GM19043 (cell line): ENCODE measurements at regions not wholly inside any gene's neighbourhood (a gene's known extent, or its start where the extent isn't known, plus 50 kb on each side); places are given as distances from the start of the nearest gene placed in this dataset.

Source experiments
- ATAC-seq: cut with Tn5 transposase; IDR thresholded peaks from one replicate; pipeline ENCODE4 v1.9.1; 2021; ENCODE audit warnings: low read depth; ENCODE audit not compliant: unreplicated experiment

DNA sequence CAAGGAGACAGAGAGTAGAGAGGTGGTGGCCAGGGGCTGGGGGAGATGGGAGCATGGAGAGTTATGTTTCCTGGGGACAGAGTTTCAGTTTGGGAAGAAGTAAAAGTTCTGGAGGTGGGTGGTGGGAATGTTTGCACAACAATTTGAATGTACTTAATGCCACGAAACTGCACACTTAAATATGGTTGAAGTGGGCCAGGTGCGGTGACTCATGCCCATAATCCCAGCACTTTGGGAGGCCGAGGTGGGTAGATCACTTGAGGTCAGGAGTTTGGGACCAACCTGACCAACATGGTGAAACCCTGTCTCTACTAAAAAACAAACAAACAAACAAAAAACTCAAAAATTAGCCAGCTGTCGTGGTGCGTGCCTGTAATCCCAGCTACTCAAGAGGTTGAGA, 137.2 kb downstream of the PFKFB3 start:
- no peak for ATAC-seq

DNA sequence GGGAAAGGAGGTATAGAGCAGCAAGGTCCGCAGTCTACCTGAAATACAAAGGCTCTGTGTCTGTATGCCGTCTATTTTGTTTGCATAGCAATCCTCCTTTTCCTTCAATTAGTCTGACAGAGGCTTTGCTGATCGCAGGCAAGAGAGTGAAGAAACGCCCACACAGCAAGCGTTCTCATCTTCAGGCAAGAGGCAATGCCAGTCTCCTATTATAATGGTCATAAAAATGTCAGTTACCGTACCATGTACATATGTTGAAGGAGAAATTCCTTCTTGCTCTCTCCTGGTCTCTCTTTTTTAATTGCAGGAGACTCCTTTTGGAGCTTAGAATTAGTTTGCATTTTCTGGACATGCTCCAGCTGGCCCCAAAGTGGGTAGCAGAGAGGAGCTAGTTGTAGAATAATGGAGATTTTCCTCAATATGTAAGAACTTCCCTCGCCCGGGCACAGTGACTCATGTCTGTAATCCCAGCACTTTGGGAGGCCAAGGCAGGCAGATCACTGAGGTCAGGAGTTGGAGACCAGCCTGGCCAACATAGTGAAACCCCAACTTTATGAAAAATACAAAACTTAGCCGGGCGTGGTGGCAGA, 139.5 kb downstream of the PFKFB3 start:
- ATAC-seq: no peak

DNA sequence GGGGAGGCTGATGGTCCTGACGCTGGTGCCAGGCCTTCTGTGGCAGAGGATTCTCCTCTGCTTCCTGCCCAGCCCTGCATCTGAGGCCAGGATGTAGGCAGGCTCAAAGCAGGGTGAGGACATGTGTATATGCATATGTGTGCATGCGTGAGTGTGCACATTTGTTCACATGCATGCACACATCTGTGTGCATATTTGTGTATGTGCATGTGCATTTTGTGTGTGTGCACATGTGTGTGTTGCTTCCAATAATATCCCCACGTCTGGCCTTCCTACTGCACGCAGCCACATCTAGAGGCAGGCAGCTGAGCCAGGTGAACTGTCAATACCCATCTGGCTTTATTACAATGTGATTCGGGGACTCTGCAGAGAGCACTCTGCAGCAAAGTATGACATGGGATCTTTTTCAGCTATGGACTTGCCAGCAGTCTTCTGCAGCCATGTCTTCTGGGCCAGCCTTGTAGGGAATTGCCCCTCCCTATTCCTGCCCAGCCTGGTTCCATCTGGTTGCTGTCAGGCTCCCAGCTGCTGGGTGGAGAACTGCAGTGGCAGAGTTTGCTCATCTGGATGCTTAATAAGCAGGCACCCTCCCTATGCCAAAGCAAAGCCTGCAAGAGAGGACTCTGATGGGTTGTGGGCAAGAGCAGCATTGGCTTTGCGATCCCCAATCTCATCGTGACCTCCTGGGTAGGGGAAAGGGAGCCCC, 140.7 kb downstream of the PFKFB3 start:
- no peak for ATAC-seq

DNA sequence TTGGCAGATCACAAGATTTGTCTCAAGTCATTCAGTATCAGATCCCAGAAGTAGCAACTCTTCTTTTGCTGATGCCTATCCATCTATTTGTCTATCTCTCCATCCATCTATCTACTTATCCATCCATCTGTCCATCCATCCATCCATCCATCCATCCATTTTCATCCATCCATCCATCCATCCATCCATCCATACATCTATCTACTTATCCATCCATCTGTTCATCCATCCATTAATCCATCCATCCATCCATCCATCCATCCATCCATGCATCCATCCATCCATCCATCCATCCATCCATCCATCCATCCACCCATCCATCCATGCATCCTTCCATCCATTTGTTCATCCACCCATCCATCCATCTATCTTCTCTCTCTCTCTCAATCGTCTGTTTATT, 142.7 kb downstream of the PFKFB3 start:
- ATAC-seq: no peak

DNA sequence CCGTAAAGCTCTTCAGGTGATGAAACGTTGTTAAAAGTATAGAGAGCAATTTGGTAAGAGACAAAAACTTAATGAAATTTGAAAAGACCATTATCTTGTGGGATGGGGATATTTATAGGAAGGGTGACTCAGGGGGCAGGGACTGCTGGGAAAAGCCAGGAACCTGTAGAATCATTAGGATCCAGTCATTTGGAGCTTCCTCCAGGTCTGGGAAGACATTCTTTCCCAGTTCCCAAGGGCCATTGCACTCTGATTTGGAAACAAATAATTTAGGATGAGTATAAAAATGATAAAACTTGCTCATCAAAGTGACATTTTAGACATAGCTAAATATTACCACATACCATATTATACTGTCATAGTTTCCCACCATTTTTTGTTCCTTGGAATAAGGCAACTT, 143.9 kb downstream of the PFKFB3 start:
- no peak for ATAC-seq

DNA sequence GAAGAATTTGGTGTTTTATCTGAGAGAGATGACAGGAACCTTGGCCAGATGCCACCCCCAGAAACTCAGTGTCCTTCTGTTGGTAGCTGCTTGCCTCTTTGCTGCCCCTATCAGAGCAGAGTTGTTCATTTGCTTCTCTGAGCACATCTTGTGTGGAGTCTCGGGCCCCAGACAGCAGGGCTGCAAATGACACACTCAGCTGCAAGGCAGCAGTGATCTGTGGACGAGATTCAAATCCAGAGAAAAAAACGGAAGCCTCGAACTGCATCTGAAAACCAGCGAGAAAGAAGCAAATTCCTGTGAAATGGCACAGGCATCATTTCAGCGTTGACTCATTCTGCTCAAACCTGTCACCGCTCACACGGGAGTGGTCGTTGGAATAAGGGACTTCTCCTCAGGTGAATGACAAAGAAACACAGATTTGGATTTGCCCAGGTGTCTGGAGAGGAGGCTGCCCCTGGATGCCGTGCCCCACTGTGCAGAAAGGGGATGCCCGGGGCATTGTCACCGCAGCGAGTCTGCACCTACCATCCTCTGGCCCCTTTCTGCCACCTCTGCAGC, 144.7 kb downstream of the PFKFB3 start:
- peak; percentile 7 for ATAC-seq

DNA sequence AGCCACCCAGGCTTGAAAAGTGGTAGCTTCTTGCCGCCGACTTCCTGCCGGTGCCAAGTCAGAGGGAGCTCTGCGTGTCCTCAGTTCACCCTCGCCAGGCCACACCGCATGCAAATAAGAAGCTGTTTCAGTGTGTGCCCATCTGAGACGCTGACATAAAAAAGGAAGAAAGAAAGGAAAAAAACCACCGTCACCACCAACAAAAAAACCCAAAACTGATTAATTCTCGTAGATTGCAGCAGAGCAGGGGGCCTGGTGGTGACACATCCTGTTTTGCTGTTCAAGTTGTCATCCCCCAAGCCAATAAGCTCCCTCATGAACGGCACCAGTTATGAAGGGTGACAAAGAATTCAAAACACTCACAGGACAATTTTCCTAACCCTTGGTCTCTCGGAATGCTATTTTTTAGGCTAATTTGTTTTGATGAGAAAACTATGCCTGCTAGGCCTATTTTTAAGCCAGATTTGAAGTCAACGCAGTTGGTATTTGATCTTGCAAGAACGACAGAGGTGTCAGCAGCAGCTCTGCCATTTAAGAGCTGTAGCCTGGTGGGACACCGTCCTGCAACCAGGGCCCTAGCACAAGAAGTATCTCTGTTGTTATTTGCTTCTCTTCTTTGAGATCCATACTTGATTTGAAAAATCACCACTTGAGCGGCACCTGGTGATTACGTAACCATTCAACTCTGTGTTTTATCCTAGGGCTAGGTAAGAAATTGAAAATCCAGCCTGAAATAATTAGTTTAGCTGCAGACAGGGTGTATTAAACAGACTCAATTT, 145.6 kb downstream of the PFKFB3 start:
- peak; percentile 84 for ATAC-seq

DNA sequence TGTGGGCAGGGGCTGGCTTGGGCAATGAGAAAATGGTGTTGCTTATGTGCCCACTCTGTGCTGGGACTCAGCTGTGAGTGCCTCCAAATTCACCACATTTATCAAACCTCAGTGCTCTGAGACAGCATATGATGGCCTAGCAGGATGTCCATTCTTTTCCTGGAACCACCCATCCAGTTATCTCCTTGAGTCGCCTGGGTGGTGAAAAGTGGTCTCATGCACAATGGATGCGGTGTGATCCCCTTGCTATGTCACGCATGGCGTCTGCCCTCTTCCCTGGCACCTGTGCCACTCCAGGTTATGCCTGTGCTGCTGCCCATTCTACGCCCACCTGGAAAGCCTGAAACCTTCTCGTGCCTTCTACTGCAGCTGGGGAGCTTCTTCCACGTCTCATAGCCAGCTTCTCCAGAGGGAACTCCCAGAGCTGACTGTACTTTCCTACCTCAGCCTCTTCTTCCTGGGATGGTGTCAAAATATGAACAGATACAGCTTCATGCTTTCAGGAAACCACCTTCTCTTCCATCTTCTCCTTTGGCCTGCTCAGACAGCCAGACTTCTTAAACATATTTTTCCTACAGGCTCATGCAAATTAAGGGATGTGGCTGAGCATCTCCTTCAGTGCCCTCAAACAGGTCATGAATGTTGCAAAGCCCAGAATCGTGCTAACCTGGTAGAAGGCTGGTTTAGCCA, 147.3 kb downstream of the PFKFB3 start:
- ATAC-seq: no peak

DNA sequence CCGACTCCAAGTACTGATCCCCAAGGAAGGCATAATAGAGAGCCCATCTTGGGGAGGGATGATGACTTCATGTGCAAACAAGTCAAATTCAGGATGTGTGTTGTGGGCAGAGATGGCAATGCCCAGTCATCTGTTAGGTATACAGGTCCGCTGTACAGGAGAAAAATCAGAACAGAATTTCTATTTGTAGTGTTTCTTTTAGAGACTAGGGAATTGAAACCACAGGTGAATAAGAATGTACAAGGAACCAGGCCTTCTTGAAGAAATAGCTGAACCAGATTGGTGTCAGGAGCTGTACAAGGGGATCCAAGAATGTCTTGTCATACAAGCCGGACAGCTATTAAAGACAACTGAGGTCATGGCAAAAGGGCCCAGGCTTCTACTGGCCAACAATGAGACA, 147.9 kb downstream of the PFKFB3 start:
- ATAC-seq: no peak

DNA sequence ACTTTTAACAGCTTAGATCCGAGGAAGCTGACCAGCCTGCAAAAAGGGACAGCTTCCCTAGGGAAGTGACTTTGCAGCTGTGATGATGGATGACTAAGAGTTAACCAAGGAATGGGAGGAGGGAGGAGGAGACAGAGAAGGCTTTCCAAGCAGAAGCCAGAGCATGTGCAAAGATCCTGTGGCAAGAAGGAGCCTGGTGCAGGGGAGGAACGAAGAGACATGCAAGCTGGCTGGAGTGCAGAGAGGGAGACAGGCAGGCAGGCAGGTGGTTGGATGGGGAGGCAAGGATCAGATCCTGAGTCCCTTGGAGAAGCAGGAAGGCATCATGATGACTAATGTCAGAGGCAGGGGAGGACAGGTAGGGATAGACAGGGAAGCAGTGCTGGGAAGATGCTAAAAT, 148.8 kb downstream of the PFKFB3 start:
- no peak for ATAC-seq

DNA sequence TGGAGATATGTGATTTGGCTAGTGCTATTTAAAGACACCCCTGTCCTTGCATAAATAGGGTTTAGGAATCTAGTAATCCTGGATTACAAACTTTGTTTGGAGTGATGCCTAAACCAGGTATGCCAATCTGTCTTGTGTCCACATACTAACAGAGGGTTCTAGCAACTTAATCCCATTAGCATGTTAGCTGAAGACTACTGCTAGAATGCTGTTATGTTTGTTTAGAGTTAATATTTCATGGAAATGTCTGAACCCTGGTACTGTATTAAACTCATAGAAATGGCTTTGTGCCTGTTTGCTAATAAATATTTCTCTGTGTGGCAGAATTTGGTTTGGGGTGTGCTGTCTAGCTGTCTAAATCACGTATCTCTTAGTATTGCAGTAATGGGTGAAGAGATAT, 150.8 kb downstream of the PFKFB3 start:
- ATAC-seq: no peak

DNA sequence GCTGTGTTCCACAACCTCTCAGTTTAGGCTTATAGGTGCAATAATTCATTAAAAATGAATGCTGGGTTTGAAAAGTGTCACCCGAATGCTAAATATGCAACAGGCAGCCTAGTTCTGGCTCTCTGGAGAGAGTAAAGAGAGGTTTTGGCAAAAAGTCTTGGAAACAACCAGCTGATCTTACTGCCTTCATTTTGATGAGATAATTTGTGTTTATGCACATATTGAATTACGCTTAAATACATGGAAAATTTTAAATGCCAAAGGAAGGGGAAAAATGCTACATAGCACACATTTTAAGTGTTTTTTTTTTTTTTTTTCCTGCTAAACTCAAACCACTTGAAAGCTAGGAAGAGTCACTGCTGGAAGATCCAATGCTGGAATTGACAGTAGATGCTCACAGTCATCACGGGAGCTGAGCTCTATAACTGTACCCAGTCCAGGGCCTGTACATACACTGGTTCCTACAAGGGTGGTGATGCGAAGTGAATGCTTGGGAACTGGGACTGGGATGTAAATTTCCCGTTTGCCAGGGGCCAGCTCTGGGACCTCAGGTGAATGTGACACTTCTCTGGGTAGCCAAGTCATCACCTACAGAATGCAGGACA, 151.5 kb downstream of the PFKFB3 start:
- no peak for ATAC-seq

DNA sequence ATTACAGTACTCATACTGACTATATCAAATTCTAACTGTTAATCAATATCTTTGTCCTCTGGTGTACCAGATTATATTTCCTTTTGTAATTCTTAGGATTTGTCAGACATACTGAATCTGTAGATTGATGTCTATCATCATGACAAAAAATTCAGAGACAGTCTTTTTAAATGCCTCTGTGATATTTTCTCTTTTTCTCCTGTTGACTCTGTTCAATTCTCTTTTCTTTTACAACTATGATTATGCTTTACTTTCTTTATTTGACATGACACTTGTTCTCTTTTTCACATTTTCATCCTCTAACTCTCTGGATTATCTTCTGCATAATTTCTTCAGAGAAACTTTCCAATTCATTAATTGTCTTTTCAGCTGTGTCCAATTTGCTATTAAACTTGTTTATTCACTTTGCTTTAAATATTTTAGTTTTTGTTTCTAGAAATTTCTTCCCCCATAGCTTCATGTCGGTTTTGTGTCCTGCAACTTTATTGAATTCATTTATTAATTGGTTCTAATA, 153.6 kb downstream of the PFKFB3 start:
- ATAC-seq: no peak

DNA sequence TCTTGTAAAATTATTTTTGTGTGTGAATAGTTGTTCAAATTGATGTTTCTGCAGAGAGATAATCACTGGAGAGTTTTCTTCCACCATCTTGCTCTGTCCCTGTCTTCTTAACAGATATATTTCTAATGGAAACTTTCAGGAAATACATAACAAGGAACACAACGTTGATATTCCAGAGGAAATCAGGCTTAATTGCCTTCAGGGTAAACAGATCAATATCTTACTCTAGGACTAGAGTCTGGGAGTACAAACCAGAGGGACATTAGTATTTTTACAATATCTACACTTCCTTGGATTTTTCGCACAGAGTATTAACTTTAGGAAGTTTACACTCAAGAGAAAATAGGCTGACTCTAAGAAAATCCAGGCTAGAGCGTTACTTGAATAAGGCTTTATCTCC, 159.1 kb downstream of the PFKFB3 start:
- no peak for ATAC-seq

DNA sequence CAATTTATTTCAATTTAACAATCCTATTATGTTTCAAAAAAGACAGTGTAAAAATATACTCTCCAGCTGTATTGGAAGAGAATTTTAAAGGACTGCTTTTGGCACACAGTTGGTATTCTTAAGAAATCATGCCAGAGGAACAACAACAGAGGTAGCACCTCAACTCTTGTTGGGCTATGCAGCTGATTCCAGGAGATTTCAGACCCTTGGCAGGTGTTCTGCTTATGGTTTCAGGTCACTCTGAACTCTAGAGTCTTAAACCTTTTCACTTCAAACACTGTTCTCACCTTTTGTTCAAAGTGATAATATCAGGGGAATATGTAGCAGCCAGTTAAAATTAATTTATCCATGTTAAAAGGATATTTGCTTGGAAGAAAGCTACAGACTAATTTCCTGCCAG, 160.1 kb downstream of the PFKFB3 start:
- no peak for ATAC-seq

DNA sequence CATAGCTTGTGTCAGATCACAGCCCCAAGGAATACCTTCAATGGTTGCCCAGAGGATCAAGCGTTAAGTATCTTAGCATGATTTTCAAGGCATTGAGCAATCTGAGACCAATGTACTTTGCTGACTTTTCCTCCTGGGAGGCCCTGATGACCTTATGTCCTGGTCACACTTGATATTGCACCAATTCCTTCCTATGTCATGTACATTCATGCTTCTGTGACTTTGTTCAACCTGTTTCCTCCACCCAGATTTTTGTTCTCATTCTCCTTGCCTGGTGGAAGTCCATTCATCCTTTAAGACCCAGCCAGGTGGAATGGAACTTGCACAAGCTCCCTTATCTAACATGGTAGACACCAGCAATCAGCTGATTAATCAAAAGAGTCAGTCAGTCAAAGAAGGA, 160.8 kb downstream of the PFKFB3 start:
- no peak for ATAC-seq

DNA sequence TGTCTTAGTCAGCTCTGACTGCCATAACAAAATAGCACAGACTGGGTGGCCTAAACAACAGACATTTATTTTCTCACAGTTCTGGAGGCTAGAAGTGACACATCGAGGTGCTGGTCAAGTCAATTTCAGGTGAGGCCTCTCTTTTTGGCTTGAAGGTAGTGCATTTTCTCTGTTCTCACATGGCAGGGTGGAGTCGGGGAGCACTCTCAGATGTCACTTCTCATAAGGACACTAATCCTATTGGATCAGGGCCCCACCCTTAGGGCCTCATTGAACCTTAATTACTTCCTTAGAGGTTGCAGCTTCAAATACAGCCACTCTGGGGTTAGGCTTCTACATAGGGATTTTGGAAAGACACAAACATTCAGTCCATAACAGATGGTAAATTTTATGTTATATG, 161.6 kb downstream of the PFKFB3 start:
- ATAC-seq: no peak

DNA sequence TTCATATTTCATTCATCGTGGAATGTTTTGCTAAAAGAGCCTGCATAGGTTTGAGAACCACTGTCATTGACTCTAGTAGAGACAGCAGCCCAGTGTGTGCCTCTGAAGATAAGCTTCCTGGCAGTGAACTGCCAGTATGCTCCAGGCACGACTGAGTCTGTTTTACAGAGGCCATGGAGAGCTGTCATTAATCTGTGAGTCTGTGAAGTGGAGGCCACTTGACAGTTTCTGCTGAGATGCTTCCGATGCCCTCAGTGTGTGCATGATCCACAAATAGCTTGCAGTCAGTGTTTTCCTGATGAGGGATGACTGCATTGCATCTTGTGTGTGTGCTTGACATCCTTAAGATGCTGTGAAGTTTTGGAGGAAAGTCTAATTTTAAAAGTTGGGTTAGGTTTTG, 162.2 kb downstream of the PFKFB3 start:
- ATAC-seq: no peak

DNA sequence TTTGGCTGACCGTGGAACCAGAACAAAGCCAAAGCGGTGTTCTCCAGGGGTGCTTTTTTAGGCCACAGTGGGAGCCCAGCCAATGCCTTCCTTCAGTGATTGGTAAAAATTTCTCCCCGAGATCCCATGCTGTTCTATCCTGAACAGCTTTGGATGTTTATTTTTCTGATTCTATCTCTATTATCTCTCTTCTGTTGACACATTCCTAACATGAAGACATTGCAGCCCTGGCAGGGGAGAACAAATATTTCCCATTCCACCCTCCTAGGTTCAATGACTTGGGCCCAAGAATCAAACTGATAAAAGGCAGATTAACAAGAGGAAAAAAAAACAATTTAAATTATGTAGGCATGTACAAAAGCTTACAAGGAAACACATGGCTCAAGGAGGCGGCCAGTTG, 162.7 kb downstream of the PFKFB3 start:
- no peak for ATAC-seq
